GM19397 (cell line): ENCODE measurements at regions not wholly inside any gene's neighbourhood (a gene's known extent, or its start where the extent isn't known, plus 50 kb on each side); places are given as distances from the start of the nearest gene placed in this dataset.

Source experiments
- ATAC-seq: cut with Tn5 transposase; IDR thresholded peaks from one replicate; pipeline ENCODE4 v1.9.1; 2021; ENCODE audit warnings: mild to moderate bottlenecking, moderate library complexity; ENCODE audit not compliant: unreplicated experiment

DNA sequence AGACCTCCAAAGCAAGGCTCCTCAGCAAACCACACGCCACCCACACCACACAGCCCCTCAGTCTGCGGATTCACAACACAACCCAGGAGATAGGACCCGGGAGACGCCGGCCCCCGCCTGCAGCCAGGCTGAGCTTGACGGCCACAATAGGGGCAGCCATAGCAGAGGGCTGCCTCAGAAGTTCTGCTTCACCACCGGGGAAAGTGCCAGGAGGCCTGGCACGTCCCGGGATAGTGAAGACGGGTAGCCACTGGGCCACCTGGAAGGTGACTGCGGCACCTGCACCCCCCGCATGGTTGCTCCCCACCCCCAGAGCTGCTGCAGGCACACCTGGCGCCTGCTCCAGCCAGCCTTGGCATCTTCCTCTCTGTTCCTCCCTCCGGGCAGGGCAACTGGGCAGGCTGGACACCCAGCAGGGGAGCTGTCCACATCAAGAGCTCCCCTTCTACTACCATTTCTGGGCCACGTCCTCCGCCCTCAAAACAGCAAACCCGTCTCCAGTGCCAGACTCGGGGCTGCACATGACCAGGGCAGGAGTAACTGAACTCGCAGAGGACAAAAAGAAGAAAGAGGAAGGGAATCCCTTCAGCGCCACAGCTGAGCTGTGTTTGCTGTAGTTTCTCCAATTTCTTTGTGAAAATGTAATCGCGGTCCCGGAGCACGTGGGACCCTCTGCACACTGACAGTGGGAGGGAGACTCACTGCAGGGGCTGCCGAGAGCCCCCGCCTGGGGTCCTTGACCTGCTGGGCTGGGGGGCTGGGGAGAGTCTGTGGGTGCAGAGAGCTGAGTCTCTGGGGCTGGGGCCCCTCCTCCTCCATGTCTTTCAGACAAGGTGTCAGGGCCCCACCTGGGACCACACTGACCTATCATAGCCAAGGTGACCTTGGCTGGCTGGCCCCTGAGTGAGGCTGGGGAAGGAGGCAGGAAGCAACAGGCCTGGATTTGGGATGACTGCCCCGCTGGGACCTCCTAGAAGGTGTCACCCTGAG lies 74.2 kb upstream of the C14orf180 start:
- ATAC-seq = no peak

DNA sequence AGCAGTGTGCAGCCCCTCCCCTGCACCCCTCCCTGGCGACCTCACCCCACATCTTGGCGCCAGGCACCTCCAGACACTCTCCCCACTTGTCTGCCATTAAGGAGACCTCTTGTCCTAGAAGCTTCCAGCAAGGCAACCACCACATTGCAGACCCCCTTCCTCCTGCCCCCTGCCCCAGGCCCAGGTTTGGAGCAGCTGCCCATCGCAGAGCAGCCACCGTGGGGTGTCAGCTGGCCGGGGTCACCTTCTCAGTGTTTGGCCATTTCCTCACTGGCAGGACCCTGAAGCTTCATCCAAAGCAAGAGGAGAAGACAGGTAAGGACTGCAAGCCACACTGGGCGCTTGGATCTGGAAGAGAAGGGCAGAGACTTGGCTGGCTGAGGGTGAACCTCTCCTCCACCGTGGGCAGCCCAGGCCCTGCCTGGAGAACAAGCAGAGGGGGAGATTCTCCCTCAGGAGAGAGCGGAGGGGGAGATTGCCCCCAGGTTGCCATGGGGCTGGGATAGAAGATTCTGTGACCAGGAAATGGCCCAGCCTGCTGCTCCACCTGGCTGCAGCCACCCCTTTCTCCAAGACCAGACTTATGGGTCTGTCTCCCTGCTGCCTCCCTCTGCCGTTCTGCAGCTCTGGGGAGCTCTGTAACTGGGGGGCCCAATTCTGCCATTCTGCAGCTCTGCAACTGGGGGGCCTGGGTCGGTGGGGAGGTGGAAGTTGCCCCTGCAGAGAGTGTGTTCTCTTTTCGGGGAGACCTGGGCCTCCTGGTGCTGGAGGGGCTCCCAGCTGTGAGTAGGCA lies 72.9 kb upstream of the C14orf180 start:
- ATAC-seq = no peak

- no peak for ATAC-seq
Observed at GRCh38 chr14:104507443-104507842, 72.1 kb upstream of the C14orf180 start.

DNA sequence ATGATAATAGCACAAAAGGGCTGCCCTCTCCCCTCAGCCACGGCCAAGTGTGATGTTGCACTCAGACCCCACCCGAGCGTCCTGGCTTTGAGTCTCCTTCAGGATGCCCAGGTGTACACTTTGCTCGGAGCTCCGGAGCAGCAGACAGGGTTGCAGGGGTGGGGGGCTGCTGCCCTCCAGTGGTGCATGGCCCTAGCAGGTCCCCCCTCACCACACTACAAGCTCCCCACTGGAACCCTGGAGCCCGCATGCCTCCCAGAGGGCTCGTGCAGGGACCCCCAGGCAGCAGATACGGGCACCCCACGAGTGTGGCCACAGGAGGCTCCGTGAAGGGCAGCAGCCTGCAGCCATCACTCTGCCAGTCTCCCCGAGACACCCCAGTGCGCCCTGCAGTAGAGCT lies 69.9 kb upstream of the C14orf180 start:
- ATAC-seq = no peak

- no peak for ATAC-seq
Observed at GRCh38 chr14:104510216-104510615, 69.3 kb upstream of the C14orf180 start.

DNA sequence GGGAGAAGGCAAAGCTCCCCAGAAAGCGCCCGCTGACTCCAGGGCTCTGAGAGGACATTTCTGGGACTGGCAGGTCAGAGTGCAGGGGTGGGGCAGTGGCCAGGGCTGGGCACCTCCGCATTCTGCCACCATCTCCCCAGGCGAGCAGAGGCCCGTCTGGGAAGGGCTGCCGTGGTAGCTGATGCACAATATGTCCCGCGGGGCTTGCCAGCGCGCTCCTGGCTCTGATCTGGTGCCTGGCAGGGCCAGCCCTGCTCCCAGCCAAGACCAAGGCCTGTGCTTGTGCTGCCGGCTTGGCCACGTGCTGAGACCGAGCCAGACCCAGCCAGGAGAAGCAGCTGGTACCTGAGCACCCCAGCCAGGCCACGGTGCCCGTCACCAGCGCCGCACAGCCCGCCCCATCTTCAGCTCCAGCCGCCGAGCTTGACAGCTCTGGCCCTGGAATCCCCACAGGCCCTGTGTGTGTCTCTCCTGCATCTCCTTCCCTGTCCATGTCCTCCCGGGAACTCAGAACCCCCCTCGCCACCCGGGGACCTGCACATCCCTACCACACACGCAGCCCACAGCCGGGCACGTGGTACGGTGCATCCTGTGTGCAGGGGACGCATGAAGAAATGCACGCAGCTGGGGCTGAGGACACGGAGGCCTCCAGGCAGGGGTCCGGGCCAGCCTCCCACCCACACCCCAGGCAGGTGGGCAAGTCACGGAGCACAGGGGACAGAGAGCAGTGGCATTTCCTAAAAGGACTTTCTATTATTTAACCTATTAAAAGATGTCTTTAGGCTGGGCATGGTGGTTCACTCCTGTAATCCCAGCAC lies 68.6 kb upstream of the C14orf180 start:
- ATAC-seq = no peak

- no peak for ATAC-seq
Observed at GRCh38 chr14:104512061-104512460, 67.5 kb upstream of the C14orf180 start.

- no peak for ATAC-seq
Observed at GRCh38 chr14:104512771-104513640, 66.6 kb upstream of the C14orf180 start.

- ATAC-seq = no peak
Observed at GRCh38 chr14:104513641-104514046, 65.9 kb upstream of the C14orf180 start.

DNA sequence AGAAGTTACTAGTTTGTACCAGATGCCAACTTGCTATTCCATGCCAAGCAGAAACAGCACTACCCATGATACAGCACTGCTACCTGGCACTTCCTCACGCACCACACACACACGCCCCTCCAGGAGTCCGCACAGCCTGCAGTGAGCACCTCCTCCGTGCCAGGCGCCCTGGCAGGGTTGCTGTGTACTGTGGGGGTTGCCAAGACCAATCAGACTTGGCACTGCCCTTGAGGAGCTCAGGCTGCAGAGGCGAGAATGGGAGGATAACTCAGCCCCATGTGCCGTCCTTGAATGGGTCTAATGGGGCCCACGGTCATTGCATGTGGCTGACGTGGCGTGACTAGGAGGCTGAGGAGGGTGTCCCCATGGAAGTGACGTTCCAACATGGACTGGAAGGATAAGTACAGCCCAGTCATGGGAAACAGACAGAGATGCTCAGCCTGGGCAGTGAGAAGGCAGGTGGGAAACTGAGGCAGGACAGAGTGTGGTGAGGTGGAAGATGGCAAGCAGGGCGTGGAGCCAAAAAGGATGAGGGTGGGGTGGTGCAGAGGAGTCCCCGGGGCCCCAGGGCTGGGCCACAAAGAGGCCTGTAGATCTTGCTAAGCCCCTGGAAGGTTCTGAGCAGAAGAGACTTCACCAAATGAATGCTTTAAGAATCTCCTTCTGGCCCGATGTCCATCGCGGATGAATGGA lies 65.3 kb upstream of the C14orf180 start:
- no peak for ATAC-seq

DNA sequence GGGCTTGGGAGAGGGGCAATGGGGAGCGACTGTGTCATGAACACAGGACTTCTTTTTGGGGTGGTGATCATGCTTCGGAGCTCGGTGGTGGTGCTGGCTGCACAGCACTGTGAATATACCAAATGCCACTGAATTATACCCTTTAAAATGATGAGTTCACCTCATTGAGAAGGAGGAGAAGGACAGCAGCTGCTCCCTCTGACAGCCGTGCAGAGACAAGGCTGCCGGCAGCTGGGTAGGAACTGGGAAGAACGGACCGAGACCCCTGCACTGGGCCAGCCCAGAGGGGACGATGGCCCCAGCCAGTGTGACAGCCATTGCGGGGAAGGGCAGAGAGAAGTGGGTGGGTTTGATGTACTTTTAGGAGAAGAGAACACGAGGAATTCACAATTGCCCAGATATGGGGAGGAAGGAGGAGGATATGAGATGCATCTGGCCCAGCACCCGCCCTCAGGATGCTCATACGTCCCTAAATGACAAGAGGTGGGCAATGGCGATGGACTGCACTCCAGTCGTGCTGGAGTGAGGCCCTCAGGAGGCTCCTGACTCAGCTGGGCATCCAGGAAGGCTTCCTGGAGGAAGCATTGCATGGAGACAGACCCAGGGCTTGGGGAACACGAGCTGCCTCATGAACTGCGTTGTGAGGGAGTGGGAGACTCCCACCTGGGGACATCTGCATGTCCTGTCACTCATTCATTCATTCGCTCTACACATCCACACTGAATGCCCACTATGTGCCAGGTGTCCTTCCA lies 64.3 kb upstream of the C14orf180 start:
- no peak for ATAC-seq

DNA sequence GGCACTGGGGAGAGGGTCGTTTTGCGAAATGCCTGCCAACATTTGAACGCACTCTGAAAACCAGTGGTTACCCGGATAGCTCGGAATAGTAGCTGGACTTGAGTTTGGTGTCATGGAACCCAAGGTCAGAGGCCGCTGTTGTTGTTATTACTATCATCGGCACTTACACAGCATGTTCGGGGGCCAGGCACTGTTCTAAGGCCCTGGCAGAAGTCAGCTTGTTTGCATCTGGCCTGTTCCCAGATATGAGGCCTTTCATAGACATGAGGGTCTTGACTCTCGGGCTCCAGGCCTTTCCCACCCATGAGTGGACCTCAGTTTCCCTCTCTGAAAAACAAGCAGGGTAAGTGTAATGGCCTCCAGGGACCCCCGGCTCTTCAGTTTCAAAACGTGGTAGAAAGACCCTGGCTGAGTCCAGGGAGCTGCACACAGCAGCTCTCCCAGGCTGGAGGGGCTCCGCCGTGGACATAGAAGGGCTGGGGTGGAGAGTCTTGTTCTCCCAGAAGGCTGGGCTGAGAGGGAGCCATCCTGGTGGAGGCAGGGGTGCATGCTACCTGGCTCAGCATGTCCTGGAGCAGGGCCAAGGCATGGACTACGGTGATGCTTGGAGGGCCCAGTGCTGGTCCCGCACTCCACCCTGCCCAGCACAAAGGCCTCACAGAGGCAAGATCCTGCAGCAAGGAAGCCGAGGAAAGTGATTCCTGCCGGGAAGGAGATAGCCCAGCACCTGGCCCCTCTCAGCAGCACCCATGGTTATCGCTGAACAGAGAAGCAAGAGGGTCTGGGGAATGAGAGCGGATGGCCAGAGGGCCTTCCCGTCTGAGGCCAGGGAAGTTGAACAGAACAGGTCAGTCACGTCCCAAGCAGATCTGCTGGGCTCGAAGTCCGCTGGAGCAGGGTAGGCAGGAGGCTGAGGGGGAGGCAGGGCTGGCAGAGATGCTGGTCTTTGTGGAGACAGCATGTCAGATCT lies 63.5 kb upstream of the C14orf180 start:
- no peak for ATAC-seq

DNA sequence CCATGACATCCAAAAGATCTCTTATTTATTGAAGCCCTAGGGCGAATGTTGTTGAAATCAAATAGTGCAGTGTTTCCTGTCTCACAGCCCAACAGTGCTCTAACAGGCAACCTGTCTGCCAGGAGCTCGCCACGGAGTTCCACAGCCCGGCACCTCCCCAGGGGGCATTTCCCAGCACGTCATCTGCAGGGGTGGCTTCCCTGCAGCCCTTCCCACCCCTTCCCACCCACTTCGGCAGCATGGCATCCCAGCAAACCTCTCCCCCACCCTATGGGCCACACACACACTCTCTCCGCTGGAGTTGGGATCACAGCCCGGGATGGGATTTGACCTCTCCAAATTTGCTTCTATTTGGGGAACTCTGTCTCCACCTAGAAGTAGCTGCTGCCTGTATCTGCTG lies 62.7 kb upstream of the C14orf180 start:
- ATAC-seq = no peak

- ATAC-seq = no peak
Observed at GRCh38 chr14:104517426-104517825, 62.1 kb upstream of the C14orf180 start.

DNA sequence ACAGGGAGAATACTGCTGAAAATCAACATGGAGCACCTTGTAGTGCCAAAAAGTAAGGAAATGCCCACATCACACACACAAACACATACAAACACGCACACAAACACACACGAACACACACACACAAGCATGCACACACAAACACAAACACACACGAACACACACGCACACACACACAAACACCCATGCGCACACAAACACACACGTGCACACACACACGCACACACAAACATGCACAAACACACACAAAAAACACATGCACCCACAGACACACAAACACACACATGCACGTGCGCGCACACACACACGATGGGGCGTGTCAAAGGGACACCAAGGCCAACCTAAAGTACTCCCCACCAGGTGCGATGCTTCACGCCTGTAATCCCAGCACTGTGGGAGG lies 61.7 kb upstream of the C14orf180 start:
- no peak for ATAC-seq

- no peak for ATAC-seq
Observed at GRCh38 chr14:104518659-104519350, 60.8 kb upstream of the C14orf180 start.

DNA sequence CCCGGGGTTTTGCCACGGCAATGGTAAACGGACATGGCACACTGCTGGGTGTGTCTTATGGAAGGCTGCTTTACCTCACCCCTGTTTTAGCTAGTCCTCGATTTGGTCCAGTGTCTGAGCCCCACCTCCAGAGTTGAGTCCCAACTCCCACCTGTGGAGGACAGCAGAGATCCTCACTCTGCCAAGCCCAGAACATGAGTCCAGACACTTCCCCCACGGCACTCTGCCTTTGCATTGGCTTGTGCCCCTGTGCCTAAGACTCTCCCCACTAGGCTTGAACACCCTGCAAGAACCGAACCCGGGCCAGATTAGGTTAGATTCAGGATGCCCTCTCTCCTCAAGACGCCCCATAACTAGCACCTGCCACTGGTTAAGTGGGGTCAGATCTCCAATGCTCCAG lies 59.8 kb upstream of the C14orf180 start:
- ATAC-seq = no peak
